Parathyroid adenoma (tissue), 2 donors: ENCODE measurements at regions not wholly inside any gene's neighbourhood (a gene's known extent, or its start where the extent isn't known, plus 50 kb on each side); places are given as distances from the start of the nearest gene placed in this dataset.

Experiments
- H2AFZ ChIP-seq: fragments of 300-600 bp; sonication (generic); one replicate; pipeline ENCODE4 v1.7.0; 2017; ENCODE audit warnings: antibody characterized with exemption, mild to moderate bottlenecking
- H3K27ac ChIP-seq: fragments of 300-600 bp; sonication (generic); one replicate; pipeline ENCODE4 v1.7.0; 2017
- H3K27me3 ChIP-seq: fragments of 300-600 bp; sonication (generic); one replicate; pipeline ENCODE4 v1.7.0; 2017; ENCODE audit warnings: low read length; ENCODE audit not compliant: control insufficient read depth, insufficient read depth
- H3K36me3 ChIP-seq: fragments of 300-600 bp; sonication (generic); one replicate; pipeline ENCODE4 v1.7.0; 2017; ENCODE audit warnings: low read length; ENCODE audit not compliant: control insufficient read depth, insufficient read depth
- H3K4me1 ChIP-seq: fragments of 300-600 bp; sonication (generic); one replicate; pipeline ENCODE4 v1.7.0; 2017; ENCODE audit warnings: control low read depth
- H3K4me2 ChIP-seq: fragments of 300-600 bp; sonication (generic); one replicate; pipeline ENCODE4 v1.7.0; 2017; ENCODE audit warnings: low read length
- H3K4me3 ChIP-seq: fragments of 300-600 bp; sonication (generic); one replicate; pipeline ENCODE4 v1.7.0; 2017; ENCODE audit warnings: low read depth, low read length
- H3K79me2 ChIP-seq: fragments of 300-600 bp; sonication (generic); one replicate; pipeline ENCODE4 v1.7.0; 2017; ENCODE audit warnings: control low read depth
- H3K9ac ChIP-seq: fragments of 300-600 bp; sonication (generic); one replicate; pipeline ENCODE4 v1.7.0; 2017; ENCODE audit warnings: mild to moderate bottlenecking
- H3K9me3 ChIP-seq: fragments of 300-600 bp; sonication (generic); one replicate; pipeline ENCODE4 v1.7.0; 2017; ENCODE audit warnings: low read length; ENCODE audit not compliant: control insufficient read depth
- TF ChIP-seq, protein P1 (sequence below): fragments of 300-600 bp; sonication (generic); IDR thresholded peaks from one replicate; pipeline ENCODE4 v1.7.0; 2017; ENCODE audit warnings: antibody characterized with exemption, mild to moderate bottlenecking
- donor health status: primary hyperparathyroidism.

DNA sequence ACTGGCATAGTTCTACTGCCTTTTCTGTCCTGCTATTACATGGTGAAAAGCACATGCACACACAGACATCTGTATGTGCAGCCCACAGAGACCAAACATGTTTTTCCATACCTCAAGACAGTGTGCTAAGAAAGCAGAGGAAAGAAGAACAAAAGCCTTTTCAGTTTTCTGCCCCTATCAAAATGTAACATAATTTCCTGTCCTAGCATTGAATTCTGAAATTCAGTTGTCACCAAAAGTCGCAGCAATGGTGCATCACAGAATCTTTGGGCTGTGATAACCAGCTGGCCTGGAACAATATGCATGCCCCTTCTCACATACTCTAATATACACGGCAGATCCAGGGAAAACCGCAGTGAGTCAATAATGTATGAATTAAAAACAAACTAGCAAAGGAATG, 153.8 kb upstream of the RAP2B start:
- Histone ChIP-seq H3K79me2 (no peaks in the 10 kb centered on the region), H3K4me2 (no peak overlapping the region), H3K27ac (no peak overlapping the region), H3K4me1 (no peaks in the 10 kb centered on the region), H3K36me3 (no peaks in the 10 kb centered on the region), H3K27me3 (no peaks in the 10 kb centered on the region), H2AFZ (no peak overlapping the region), H3K9ac (no peak overlapping the region), H3K4me3 (no peak overlapping the region), H3K9me3 (no peaks in the 10 kb centered on the region)
- TF ChIP-seq, protein P1, sequence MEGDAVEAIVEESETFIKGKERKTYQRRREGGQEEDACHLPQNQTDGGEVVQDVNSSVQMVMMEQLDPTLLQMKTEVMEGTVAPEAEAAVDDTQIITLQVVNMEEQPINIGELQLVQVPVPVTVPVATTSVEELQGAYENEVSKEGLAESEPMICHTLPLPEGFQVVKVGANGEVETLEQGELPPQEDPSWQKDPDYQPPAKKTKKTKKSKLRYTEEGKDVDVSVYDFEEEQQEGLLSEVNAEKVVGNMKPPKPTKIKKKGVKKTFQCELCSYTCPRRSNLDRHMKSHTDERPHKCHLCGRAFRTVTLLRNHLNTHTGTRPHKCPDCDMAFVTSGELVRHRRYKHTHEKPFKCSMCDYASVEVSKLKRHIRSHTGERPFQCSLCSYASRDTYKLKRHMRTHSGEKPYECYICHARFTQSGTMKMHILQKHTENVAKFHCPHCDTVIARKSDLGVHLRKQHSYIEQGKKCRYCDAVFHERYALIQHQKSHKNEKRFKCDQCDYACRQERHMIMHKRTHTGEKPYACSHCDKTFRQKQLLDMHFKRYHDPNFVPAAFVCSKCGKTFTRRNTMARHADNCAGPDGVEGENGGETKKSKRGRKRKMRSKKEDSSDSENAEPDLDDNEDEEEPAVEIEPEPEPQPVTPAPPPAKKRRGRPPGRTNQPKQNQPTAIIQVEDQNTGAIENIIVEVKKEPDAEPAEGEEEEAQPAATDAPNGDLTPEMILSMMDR: no peak

DNA sequence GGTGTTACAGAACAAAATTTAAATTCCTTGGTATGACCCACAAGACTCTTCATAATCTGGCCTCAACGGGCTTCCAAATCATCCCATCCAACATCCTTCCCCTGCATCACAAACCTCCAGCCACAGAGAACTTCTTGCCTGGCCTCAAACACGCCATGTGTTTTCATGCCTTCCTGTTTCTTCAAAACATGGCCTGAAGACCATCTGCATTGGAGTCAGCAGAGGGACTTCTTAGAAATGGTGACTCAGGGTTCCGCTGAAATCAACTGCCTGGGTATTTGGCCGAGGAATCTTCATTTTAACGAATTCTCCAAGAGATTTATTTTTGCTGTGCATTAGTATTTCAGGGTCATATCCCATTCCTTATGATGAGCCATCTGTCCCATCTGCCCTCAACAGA, 138.1 kb upstream of the RAP2B start:
- TF ChIP-seq, protein P1: no peak
- H3K27ac ChIP-seq: no peak overlapping the region
- no peaks in the 10 kb centered on the region for H3K9me3 ChIP-seq
- no peak overlapping the region for H3K9ac ChIP-seq
- H2AFZ ChIP-seq: no peak overlapping the region
- no peaks in the 10 kb centered on the region for H3K27me3 ChIP-seq
- H3K4me2 ChIP-seq: no peak overlapping the region
- no peaks in the 10 kb centered on the region for H3K79me2 ChIP-seq
- H3K4me1 ChIP-seq: no peaks in the 10 kb centered on the region
- no peak overlapping the region for H3K4me3 ChIP-seq
- no peaks in the 10 kb centered on the region for H3K36me3 ChIP-seq

DNA sequence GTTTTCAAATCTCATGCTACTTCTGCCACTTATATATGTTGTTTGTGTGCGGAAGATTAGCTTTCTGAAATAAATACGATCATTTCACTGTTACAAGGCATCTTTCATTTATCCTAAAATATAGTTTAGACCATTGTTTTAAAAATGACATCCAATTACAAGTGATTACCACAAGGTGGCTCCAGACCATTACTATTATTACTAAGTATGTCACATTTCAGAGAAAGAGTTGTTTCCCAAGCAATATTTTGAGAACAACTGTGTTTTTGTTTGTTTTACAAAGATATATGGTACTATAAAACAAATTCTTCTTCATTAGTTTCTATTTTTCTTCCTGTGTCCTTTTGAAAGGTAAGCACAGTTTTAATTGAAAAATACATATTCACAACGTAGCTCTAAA, 136.0 kb upstream of the RAP2B start:
- Histone ChIP-seq H3K27me3 (no peaks in the 10 kb centered on the region), H3K9me3 (no peaks in the 10 kb centered on the region), H3K4me3 (no peak overlapping the region), H2AFZ (no peak overlapping the region), H3K9ac (no peak overlapping the region), H3K4me2 (no peak overlapping the region), H3K4me1 (no peaks in the 10 kb centered on the region), H3K79me2 (no peaks in the 10 kb centered on the region), H3K36me3 (no peaks in the 10 kb centered on the region), H3K27ac (no peak overlapping the region)
- TF ChIP-seq, protein P1: peak; percentile 31

DNA sequence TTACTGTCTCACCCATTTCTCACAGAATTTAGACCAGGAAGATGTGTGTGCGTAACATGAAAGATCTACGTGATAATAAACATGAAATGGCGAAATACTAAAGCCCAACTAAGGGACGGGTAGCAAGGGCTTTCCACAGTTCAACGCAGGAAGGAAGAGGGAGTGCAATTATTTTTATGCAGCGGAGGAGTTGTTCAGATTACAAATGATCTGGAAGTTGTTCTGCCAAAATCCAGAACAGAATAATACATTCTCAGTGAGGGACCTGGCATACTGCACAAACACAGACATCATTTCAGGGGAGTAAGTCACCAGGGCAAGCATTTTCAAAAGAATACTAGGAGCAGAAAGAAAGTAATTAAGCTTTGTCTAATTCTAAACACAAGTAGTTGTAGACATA, 133.6 kb upstream of the RAP2B start:
- H3K9ac ChIP-seq: no peak overlapping the region

GRCh38 chr3:153029350-153029749, 132.7 kb upstream of the RAP2B start:
- H3K9ac ChIP-seq: no peak overlapping the region
- H3K36me3 ChIP-seq: no peaks in the 10 kb centered on the region
- no peak overlapping the region for H3K27ac ChIP-seq
- no peaks in the 10 kb centered on the region for H3K79me2 ChIP-seq
- H3K4me2 ChIP-seq: no peak overlapping the region
- H3K4me3 ChIP-seq: no peak overlapping the region
- no peaks in the 10 kb centered on the region for H3K9me3 ChIP-seq
- no peaks in the 10 kb centered on the region for H3K27me3 ChIP-seq
- TF ChIP-seq, protein P1: no peak
- no peaks in the 10 kb centered on the region for H3K4me1 ChIP-seq
- H2AFZ ChIP-seq: no peak overlapping the region

More for the DNA sequence above, 133.6 kb upstream of the RAP2B start:
- Histone ChIP-seq H3K27me3 (no peaks in the 10 kb centered on the region), H3K4me3 (no peak overlapping the region), H3K4me2 (no peak overlapping the region), H3K79me2 (no peaks in the 10 kb centered on the region), H3K9me3 (no peaks in the 10 kb centered on the region), H3K36me3 (no peaks in the 10 kb centered on the region), H2AFZ (no peak overlapping the region), H3K4me1 (no peaks in the 10 kb centered on the region), H3K27ac (no peak overlapping the region)
- TF ChIP-seq, protein P1: no peak
